Right lobe of liver (tissue), 4 donors: ENCODE measurements at regions not wholly inside any gene's neighbourhood (a gene's known extent, or its start where the extent isn't known, plus 50 kb on each side); places are given as distances from the start of the nearest gene placed in this dataset.
"Not testable (repeated sequence)": the region's sequence is repeated elsewhere in the genome, so short reads cannot be mapped to it uniquely, and the experiment has no call there.

Source experiments
- CTCF ChIP-seq, 4 donors: fragments of 200-600 bp in 3 of 4; fragments of 450-650 bp in 1 of 4; IDR thresholded peaks; one replicate each; pipeline versions ENCODE4 v1.5.1 to v1.8.0; 2016 to 2022; ENCODE audit warnings: antibody characterized with exemption in 4 of 4, mild to moderate bottlenecking in 2 of 4
- POLR2A ChIP-seq: fragments of 450-650 bp; IDR thresholded peaks from one replicate; pipeline ENCODE4 v1.6.1; 2017; ENCODE audit warnings: antibody characterized with exemption, mild to moderate bottlenecking
- donor health status: DM: no; HTN: no; CAD: no.
- donor health status: DM: no; HTN: no; CAD: no.
- donor health status: DM: no; HTN: yes; CAD: no.

GRCh38 chr11:29219531-29219930, 797.3 kb downstream of the KCNA4 start:
- TF ChIP-seq CTCF (IDR thresholded peaks at IDR 0.05); POLR2A: not testable (repeated sequence)
